ENCODE measurements at regions not wholly inside any gene's neighbourhood (a gene's known extent, or its start where the extent isn't known, plus 50 kb on each side); places are given as distances from the start of the nearest gene placed in this dataset.

DNA sequence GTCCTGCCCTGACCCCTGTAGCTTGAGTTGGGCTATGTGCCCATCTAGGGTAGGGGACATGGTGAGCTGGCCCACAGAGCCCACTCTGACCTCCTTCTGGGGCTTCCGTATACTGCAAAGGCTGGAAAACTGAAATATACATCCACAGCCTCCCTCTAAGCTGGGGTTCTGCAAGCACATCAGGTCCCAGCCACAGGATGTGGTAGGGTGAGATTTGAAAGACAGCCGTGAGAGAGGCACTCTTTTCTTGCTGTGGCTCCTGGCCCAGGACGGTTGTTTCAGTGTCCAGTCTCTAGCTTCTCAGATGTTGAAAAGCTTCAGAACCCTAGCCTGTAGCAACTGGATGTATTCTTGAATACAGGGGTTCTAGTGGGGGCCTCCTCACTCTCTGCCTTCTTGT lies 60.1 kb upstream of the ADRB1 start:
- Histone ChIP-seq H3K4me1 (ENCODE audit: insufficient read depth, low read length, poor library complexity, severe bottlenecking) (peaks cover 23% of the 10 kb centered on the region), H3K27me3 (ENCODE audit: insufficient read depth, low read length, poor library complexity, severe bottlenecking) (no peaks in the 10 kb centered on the region), H3K4me3 (ENCODE audit: low read length, poor library complexity, severe bottlenecking) (peak overlapping the region; percentile 33)

DNA sequence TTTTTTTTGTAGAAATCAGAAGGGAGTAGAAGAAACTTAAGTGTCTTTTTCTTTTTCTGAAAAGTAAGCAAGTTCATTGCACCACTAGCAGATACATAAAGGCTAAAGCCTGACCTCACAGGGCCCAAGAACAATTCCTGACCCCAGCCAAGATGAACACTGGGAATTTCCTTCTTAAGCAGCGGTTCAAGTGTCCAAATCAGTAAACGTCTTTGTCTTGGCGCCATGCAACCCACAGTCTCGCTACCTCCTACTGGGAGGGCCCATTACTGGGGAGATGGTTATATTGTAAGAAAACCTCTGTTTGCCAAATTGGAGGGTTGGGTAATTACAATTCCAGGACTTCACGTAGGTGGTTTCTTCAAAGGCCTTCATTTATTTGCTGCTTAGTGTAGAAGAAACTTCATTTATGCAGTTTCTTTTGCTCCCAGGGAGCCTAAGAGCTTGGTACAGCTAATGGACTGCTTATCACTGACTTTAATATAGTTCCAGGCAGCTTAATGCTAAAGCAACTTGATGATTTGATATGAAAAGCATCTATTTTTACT lies 58.3 kb upstream of the ADRB1 start:
- TF ChIP-seq, protein P1, sequence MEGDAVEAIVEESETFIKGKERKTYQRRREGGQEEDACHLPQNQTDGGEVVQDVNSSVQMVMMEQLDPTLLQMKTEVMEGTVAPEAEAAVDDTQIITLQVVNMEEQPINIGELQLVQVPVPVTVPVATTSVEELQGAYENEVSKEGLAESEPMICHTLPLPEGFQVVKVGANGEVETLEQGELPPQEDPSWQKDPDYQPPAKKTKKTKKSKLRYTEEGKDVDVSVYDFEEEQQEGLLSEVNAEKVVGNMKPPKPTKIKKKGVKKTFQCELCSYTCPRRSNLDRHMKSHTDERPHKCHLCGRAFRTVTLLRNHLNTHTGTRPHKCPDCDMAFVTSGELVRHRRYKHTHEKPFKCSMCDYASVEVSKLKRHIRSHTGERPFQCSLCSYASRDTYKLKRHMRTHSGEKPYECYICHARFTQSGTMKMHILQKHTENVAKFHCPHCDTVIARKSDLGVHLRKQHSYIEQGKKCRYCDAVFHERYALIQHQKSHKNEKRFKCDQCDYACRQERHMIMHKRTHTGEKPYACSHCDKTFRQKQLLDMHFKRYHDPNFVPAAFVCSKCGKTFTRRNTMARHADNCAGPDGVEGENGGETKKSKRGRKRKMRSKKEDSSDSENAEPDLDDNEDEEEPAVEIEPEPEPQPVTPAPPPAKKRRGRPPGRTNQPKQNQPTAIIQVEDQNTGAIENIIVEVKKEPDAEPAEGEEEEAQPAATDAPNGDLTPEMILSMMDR (conservative IDR thresholded peaks at IDR 0.05; ENCODE audit: low read length): no peak
- no peak for TF ChIP-seq EZH2phosphoT487 (IDR thresholded peaks at IDR 0.05; ENCODE audit: borderline replicate concordance)
- Histone ChIP-seq H3K4me2 (ENCODE audit: low read depth, low read length, poor library complexity, severe bottlenecking) (no peak overlapping the region), H2AFZ (ENCODE audit: low read length) (no peak overlapping the region), H3K27me3 (ENCODE audit: insufficient read depth, low read length, poor library complexity, severe bottlenecking) (no peaks in the 10 kb centered on the region), H3K4me3 (ENCODE audit: low read length, poor library complexity, severe bottlenecking) (no peak overlapping the region), H3K9me2 (replicated peaks; ENCODE audit: low read depth, low read length) (no peaks in the 10 kb centered on the region), H3K79me2 (ENCODE audit: insufficient read depth, low read length) (no peaks in the 10 kb centered on the region), H3F3A (ENCODE audit: low read depth) (no peaks in the 10 kb centered on the region), H4K20me1 (ENCODE audit: insufficient read depth, low read length, poor library complexity, severe bottlenecking) (no peaks in the 10 kb centered on the region), H3K36me3 (ENCODE audit: insufficient read depth, low read length) (no peaks in the 10 kb centered on the region), H3K9me3 (ENCODE audit: insufficient read depth, low read depth, low read length) (no peaks in the 10 kb centered on the region; the same call in 1 of the 2 replicates), H3K4me1 (ENCODE audit: insufficient read depth, low read length, poor library complexity, severe bottlenecking) (peaks cover 23% of the 10 kb centered on the region), H3K9ac (ENCODE audit: low read depth, low read length, poor library complexity, severe bottlenecking) (no peak overlapping the region)

More for the DNA sequence above, 60.1 kb upstream of the ADRB1 start:
- no peaks in the 10 kb centered on the region for H3K79me2 ChIP-seq (ENCODE audit: insufficient read depth, low read length)
- peak overlapping the region; percentile 40 for H3K4me2 ChIP-seq (ENCODE audit: low read depth, low read length, poor library complexity, severe bottlenecking)
- H2AFZ ChIP-seq (ENCODE audit: low read length): peak overlapping the region; percentile 69
- no peaks in the 10 kb centered on the region for H3F3A ChIP-seq (ENCODE audit: low read depth)
- TF ChIP-seq, protein P1 (conservative IDR thresholded peaks at IDR 0.05; ENCODE audit: low read length): no peak
- no peak for TF ChIP-seq EZH2phosphoT487 (IDR thresholded peaks at IDR 0.05; ENCODE audit: borderline replicate concordance)
- H3K36me3 ChIP-seq (ENCODE audit: insufficient read depth, low read length): no peaks in the 10 kb centered on the region
- H3K9me3 ChIP-seq (ENCODE audit: insufficient read depth, low read depth, low read length): no peaks in the 10 kb centered on the region; the same call in 1 of the 2 replicates
- H3K9ac ChIP-seq (ENCODE audit: low read depth, low read length, poor library complexity, severe bottlenecking): peak overlapping the region; percentile 27
- no peaks in the 10 kb centered on the region for H4K20me1 ChIP-seq (ENCODE audit: insufficient read depth, low read length, poor library complexity, severe bottlenecking)
- no peaks in the 10 kb centered on the region for H3K9me2 ChIP-seq (replicated peaks; ENCODE audit: low read depth, low read length)

DNA sequence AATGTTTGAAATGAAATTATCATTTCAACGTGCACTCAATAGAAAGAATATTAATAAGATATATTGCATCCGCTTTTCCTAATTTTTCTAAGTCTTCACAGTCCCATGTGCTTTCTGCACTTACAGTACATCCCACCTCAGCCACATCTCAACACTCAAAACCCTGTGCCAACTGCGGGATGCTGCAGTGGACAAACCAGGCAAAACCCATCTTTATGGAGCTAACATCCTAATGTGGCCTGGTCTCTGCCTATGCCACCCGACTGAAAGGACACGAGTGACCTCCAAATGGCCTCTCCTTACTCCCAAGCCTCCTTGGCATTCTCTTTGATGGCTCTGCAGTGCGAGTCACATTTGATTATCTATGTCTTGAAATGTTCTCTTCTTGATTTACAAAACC lies 57.4 kb upstream of the ADRB1 start:
- Histone ChIP-seq H3F3A (ENCODE audit: low read depth) (no peaks in the 10 kb centered on the region), H3K27me3 (ENCODE audit: insufficient read depth, low read length, poor library complexity, severe bottlenecking) (no peaks in the 10 kb centered on the region), H3K4me2 (ENCODE audit: low read depth, low read length, poor library complexity, severe bottlenecking) (no peak overlapping the region), H3K4me1 (ENCODE audit: insufficient read depth, low read length, poor library complexity, severe bottlenecking) (peaks cover 31% of the 10 kb centered on the region), H2AFZ (ENCODE audit: low read length) (no peak overlapping the region), H3K4me3 (ENCODE audit: low read length, poor library complexity, severe bottlenecking) (no peak overlapping the region), H3K9me2 (replicated peaks; ENCODE audit: low read depth, low read length) (no peaks in the 10 kb centered on the region), H4K20me1 (ENCODE audit: insufficient read depth, low read length, poor library complexity, severe bottlenecking) (no peaks in the 10 kb centered on the region), H3K79me2 (ENCODE audit: insufficient read depth, low read length) (no peaks in the 10 kb centered on the region), H3K9me3 (ENCODE audit: insufficient read depth, low read depth, low read length) (no peaks in the 10 kb centered on the region; the same call in 1 of the 2 replicates), H3K36me3 (ENCODE audit: insufficient read depth, low read length) (no peaks in the 10 kb centered on the region), H3K9ac (ENCODE audit: low read depth, low read length, poor library complexity, severe bottlenecking) (no peak overlapping the region)
- TF ChIP-seq EZH2phosphoT487 (IDR thresholded peaks at IDR 0.05; ENCODE audit: borderline replicate concordance): no peak
- TF ChIP-seq, protein P1 (conservative IDR thresholded peaks at IDR 0.05; ENCODE audit: low read length): no peak
